ENCODE measurements at regions not wholly inside any gene's neighbourhood (a gene's known extent, or its start where the extent isn't known, plus 50 kb on each side); places are given as distances from the start of the nearest gene placed in this dataset.

DNA sequence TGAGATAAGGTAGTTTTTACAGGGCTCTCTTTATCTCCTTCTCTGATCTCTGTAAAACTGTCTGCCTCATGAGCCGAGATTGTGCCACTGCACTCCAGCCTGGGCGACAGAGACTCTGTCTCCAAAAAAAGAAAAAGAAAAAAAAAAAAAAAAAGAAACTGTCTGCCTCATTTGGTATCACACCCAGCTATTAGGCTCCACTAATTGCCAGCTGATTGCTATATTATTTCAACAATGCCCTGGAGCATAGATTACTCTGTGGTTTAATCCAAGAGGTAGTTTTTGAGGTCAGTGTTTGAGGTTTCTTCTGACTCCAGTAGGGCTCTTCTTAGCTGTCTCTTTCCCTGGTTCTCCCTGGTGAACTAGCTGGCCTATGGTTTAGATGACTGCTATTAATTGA is 268.1 kb upstream of the PLPP4 start:
- no peaks in the 10 kb centered on the region for H3K79me2 ChIP-seq (ENCODE audit: insufficient read depth)
- H3K9me3 ChIP-seq, result no peaks in the 10 kb centered on the region
- H3K9ac ChIP-seq, result no peak overlapping the region
- POLR2A ChIA-PET, result no interaction called here
- CTCF ChIA-PET, result interaction anchor here (0.6 kb wide), 2 partner anchors 48 to 1648 kb away, joined by 3 to 4 read pairs; no protein-coding TSS in a partner anchor
- no peaks in the 10 kb centered on the region for H3K36me3 ChIP-seq (replicated peaks in 1 of 2; ENCODE audit: control insufficient read depth in 1 of 2, insufficient read depth in 2 of 2, low read length in 1 of 2)
- H2AFZ ChIP-seq (ENCODE audit: low read depth), result no peak overlapping the region
- no peak overlapping the region for H3K4me3 ChIP-seq (ENCODE audit: low read depth in 2 of 2, low read length in 1 of 2)
- no peaks in the 10 kb centered on the region for H3K27me3 ChIP-seq (ENCODE audit: insufficient read depth)
- H4K20me1 ChIP-seq (ENCODE audit: insufficient read depth), result no peaks in the 10 kb centered on the region
- no peak overlapping the region for H3K27ac ChIP-seq (ENCODE audit: low read depth in 2 of 2, low read length in 1 of 2)
- no peaks in the 10 kb centered on the region for H3F3A ChIP-seq (replicated peaks; ENCODE audit: insufficient read depth)
- H3K4me2 ChIP-seq, result no peak overlapping the region
- WGBS (ENCODE audit: low lambda C conversion rate), result 20% methylated on average over 2 of the region's 2 CpGs
- H3K4me1 ChIP-seq (ENCODE audit: control insufficient read depth in 1 of 2, insufficient read depth in 2 of 2, low read depth in 1 of 2, low read length in 1 of 2), result no peaks in the 10 kb centered on the region; a peak in 1 of 4 replicates
- H3K9me2 ChIP-seq, result no peaks in the 10 kb centered on the region
- no peak for DNase-seq
- no peak for TF ChIP-seq FOXJ3 (CRISPR knock-in tag; IDR thresholded peaks at IDR 0.05)
- TF ChIP-seq MEF2A (IDR thresholded peaks at IDR 0.05; ENCODE audit: borderline replicate concordance, low read depth), result no peak
- no peak for TF ChIP-seq TCF12 (IDR thresholded peaks at IDR 0.05)
- no peak for TF ChIP-seq RFX5 (IDR thresholded peaks at IDR 0.05; ENCODE audit: low read length)
- no peak for TF ChIP-seq GATA2 (CRISPR knock-in tag; IDR thresholded peaks at IDR 0.05)
- TF ChIP-seq, protein P1, sequence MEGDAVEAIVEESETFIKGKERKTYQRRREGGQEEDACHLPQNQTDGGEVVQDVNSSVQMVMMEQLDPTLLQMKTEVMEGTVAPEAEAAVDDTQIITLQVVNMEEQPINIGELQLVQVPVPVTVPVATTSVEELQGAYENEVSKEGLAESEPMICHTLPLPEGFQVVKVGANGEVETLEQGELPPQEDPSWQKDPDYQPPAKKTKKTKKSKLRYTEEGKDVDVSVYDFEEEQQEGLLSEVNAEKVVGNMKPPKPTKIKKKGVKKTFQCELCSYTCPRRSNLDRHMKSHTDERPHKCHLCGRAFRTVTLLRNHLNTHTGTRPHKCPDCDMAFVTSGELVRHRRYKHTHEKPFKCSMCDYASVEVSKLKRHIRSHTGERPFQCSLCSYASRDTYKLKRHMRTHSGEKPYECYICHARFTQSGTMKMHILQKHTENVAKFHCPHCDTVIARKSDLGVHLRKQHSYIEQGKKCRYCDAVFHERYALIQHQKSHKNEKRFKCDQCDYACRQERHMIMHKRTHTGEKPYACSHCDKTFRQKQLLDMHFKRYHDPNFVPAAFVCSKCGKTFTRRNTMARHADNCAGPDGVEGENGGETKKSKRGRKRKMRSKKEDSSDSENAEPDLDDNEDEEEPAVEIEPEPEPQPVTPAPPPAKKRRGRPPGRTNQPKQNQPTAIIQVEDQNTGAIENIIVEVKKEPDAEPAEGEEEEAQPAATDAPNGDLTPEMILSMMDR (IDR thresholded peaks at IDR 0.05), result no peak
- TF ChIP-seq RAD21 (IDR thresholded peaks at IDR 0.05; ENCODE audit: low read length), result no peak
- TF ChIP-seq, protein P2, sequence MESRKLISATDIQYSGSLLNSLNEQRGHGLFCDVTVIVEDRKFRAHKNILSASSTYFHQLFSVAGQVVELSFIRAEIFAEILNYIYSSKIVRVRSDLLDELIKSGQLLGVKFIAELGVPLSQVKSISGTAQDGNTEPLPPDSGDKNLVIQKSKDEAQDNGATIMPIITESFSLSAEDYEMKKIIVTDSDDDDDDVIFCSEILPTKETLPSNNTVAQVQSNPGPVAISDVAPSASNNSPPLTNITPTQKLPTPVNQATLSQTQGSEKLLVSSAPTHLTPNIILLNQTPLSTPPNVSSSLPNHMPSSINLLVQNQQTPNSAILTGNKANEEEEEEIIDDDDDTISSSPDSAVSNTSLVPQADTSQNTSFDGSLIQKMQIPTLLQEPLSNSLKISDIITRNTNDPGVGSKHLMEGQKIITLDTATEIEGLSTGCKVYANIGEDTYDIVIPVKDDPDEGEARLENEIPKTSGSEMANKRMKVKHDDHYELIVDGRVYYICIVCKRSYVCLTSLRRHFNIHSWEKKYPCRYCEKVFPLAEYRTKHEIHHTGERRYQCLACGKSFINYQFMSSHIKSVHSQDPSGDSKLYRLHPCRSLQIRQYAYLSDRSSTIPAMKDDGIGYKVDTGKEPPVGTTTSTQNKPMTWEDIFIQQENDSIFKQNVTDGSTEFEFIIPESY (IDR thresholded peaks at IDR 0.05; ENCODE audit: borderline replicate concordance, low read depth), result no peak
- no peak for TF ChIP-seq SIN3A (IDR thresholded peaks at IDR 0.05; ENCODE audit: borderline replicate concordance, low read depth, low read length)
- TF ChIP-seq, protein P3, sequence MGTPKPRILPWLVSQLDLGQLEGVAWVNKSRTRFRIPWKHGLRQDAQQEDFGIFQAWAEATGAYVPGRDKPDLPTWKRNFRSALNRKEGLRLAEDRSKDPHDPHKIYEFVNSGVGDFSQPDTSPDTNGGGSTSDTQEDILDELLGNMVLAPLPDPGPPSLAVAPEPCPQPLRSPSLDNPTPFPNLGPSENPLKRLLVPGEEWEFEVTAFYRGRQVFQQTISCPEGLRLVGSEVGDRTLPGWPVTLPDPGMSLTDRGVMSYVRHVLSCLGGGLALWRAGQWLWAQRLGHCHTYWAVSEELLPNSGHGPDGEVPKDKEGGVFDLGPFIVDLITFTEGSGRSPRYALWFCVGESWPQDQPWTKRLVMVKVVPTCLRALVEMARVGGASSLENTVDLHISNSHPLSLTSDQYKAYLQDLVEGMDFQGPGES (IDR thresholded peaks at IDR 0.05; ENCODE audit: low read depth, low read length), result no peak
- TF ChIP-seq TEAD4 (IDR thresholded peaks at IDR 0.05; ENCODE audit: borderline replicate concordance, insufficient read depth), result no peak
- TF ChIP-seq, protein P4, sequence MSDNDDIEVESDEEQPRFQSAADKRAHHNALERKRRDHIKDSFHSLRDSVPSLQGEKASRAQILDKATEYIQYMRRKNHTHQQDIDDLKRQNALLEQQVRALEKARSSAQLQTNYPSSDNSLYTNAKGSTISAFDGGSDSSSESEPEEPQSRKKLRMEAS (IDR thresholded peaks at IDR 0.05; ENCODE audit: low read depth), result no peak
- no peak for TF ChIP-seq YY1 (IDR thresholded peaks at IDR 0.05; ENCODE audit: low read depth)
- TF ChIP-seq JUND (IDR thresholded peaks at IDR 0.05), result no peak
- no peak for TF ChIP-seq NFIC (IDR thresholded peaks at IDR 0.05; ENCODE audit: borderline replicate concordance)
- no peak for TF ChIP-seq CHD2 (IDR thresholded peaks at IDR 0.05; ENCODE audit: low read length, partially characterized antibody)
- no peak for TF ChIP-seq MXI1 (IDR thresholded peaks at IDR 0.05; ENCODE audit: low read depth, low read length)
- TF ChIP-seq, protein P5, sequence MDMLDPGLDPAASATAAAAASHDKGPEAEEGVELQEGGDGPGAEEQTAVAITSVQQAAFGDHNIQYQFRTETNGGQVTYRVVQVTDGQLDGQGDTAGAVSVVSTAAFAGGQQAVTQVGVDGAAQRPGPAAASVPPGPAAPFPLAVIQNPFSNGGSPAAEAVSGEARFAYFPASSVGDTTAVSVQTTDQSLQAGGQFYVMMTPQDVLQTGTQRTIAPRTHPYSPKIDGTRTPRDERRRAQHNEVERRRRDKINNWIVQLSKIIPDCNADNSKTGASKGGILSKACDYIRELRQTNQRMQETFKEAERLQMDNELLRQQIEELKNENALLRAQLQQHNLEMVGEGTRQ (IDR thresholded peaks at IDR 0.05; ENCODE audit: borderline replicate concordance, low read depth, low read length), result no peak
- no peak for TF ChIP-seq TAF1 (IDR thresholded peaks at IDR 0.05; ENCODE audit: borderline replicate concordance, low read depth, low read length)
- TF ChIP-seq NRF1 (IDR thresholded peaks at IDR 0.05; ENCODE audit: low read depth, low read length), result no peak
